ENCODE measurements at regions not wholly inside any gene's neighbourhood (a gene's known extent, or its start where the extent isn't known, plus 50 kb on each side); places are given as distances from the start of the nearest gene placed in this dataset.
"Not testable (repeated sequence)": the region's sequence is repeated elsewhere in the genome, so short reads cannot be mapped to it uniquely, and the experiment has no call there.

DNA sequence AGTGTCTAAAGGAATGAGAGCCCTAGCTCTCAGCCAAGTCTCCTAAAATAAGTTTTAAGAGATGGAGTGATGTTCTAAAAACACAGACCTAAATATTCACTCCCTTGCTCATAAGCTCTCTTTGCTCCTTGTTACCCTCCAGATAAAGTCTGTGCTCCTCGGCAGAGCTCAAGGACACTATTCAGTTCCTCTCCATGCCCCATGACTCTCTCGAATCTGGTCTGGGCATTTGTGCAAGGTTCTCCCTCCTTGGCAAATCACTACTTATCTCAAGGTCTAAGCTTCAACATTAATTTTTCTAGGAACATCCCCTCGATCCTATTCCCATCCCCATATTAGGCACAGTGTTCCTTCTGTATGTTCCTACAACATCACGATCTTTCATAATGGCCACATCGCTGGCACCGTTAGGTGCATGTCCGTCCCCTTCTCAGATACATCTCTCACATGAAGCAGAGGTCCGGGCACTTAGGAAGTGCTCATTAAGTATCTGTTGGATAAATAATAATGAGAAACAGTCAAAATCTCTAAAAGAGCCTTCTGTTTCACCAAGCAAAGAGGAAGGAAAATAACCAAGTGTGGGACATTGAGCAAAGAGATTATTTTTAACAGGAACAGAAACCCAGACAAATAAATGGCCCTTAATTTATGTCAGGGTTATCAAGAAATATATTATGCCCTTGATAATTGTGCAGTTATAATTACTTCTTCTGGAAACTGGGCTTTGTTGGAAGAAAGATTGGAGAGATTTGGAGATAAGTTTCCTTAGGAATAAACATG, 85.9 kb upstream of the HTR4 start:
- WGBS, 3 donors = 82 to 91% (median 86%) methylated on average over 8 of the region's 8 CpGs
- H3K27me3 ChIP-seq (ENCODE audit: insufficient read depth in 3 of 3, low read length in 2 of 3) = no peaks in the 10 kb centered on the region
- no peak for DNase-seq

DNA sequence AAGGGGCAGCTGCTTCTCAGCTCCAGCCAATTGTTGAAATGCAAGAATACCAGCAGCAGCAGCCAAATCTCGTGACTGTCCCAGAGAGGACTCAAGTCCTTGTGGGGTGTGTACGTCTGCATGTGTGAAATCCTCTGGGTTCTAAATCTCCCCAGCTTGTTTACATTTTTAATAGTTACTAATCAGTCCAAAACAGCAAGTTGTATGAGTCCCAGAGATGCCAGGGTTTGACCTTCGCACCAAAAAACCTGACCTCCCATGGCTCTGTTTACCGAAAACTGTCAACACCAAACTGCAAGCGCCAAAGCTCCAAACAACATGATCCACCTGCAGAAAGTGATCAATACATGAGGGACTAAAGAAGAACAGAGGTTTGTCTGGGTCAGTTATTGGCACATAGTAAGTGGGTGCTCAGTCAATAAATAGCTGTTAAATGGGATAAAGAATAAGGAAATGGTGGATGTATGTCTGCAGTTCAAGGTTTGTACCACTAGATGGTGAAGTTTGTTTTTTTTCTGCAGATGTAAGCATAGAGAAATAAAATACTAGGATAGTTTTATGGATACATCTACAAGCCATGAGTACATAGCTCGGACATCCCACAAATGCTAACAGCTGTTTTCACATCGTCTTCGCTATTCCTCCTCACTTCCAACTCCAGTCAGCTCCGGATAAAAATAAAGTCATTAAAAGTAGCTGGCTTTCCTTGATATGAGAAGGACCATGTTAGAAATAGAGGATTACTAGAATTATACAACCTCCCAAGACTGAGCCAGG, 85.3 kb upstream of the ADRB2 start:
- no peaks in the 10 kb centered on the region for H3K9me3 ChIP-seq
- no peak for DNase-seq
- intact Hi-C loops (cut with DNase I) = loop anchor here (2.0 to 5.0 kb wide), 3 partner anchors 81 to 294 kb away; no protein-coding TSS in a partner anchor
- TF ChIP-seq, protein P1, sequence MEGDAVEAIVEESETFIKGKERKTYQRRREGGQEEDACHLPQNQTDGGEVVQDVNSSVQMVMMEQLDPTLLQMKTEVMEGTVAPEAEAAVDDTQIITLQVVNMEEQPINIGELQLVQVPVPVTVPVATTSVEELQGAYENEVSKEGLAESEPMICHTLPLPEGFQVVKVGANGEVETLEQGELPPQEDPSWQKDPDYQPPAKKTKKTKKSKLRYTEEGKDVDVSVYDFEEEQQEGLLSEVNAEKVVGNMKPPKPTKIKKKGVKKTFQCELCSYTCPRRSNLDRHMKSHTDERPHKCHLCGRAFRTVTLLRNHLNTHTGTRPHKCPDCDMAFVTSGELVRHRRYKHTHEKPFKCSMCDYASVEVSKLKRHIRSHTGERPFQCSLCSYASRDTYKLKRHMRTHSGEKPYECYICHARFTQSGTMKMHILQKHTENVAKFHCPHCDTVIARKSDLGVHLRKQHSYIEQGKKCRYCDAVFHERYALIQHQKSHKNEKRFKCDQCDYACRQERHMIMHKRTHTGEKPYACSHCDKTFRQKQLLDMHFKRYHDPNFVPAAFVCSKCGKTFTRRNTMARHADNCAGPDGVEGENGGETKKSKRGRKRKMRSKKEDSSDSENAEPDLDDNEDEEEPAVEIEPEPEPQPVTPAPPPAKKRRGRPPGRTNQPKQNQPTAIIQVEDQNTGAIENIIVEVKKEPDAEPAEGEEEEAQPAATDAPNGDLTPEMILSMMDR (IDR thresholded peaks at IDR 0.05) = peak; percentile 82
- no peaks in the 10 kb centered on the region for H3K36me3 ChIP-seq (ENCODE audit: insufficient read depth in 1 of 2, low read depth in 1 of 2)
- peaks cover 8% of the 10 kb centered on the region for H3K4me1 ChIP-seq
- peak; percentile 90 to 95 (median 91) for ATAC-seq
- H3K4me3 ChIP-seq = peak overlapping the region; percentile 39
- no peaks in the 10 kb centered on the region for H3K27me3 ChIP-seq (ENCODE audit: insufficient read depth in 3 of 3, low read length in 2 of 3)
- peak overlapping the region; percentile 56 for H3K27ac ChIP-seq
- 28 to 31% (median 29%) methylated on average over 9 of the region's 9 CpGs for WGBS, 3 donors

More for the DNA sequence above, 85.9 kb upstream of the HTR4 start:
- intact Hi-C loops (cut with DNase I) = loop anchor here (2.0 to 5.0 kb wide), 3 partner anchors 82 to 295 kb away; no protein-coding TSS in a partner anchor
- TF ChIP-seq, protein P1 (IDR thresholded peaks at IDR 0.05) = no peak
- no peak for ATAC-seq
- H3K4me1 ChIP-seq = peaks cover 8% of the 10 kb centered on the region
- H3K9me3 ChIP-seq = no peaks in the 10 kb centered on the region
- H3K4me3 ChIP-seq = peak overlapping the region; percentile 39
- H3K36me3 ChIP-seq (ENCODE audit: insufficient read depth in 1 of 2, low read depth in 1 of 2) = no peaks in the 10 kb centered on the region
- H3K27ac ChIP-seq = peak overlapping the region; percentile 56

DNA sequence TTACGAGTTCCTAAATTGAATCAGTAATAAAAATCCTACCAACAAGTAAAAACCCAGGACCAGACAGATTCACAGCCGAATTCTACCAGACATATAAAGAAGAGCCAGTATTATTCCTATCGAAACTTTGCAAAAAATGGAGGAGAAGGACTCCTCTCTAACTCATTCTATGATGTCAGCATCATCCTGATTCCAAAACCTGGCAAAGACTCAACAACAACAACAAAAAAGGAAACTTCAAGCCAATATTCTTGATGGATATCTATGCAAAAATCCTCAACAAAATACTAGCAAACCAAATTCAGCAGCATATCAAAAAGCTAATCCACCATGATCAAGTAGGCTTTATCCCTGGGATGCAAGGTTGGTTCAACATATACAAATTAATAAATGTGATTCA, 84.6 kb upstream of the ADRB2 start:
- not testable (repeated sequence) for H3K4me1 ChIP-seq; H3K36me3 ChIP-seq (ENCODE audit: insufficient read depth in 1 of 2, low read depth in 1 of 2); H3K27me3 ChIP-seq (ENCODE audit: insufficient read depth in 3 of 3, low read length in 2 of 3); H3K4me3 ChIP-seq; DNase-seq; ATAC-seq; H3K9me3 ChIP-seq
- intact Hi-C loops (cut with DNase I) = loop anchor here (2.0 to 5.0 kb wide), 3 partner anchors 81 to 293 kb away; no protein-coding TSS in a partner anchor
- 46 to 63% (median 60%) methylated on average over 3 of the region's 3 CpGs for WGBS, 3 donors
- peak overlapping the region; percentile 56 for H3K27ac ChIP-seq

DNA sequence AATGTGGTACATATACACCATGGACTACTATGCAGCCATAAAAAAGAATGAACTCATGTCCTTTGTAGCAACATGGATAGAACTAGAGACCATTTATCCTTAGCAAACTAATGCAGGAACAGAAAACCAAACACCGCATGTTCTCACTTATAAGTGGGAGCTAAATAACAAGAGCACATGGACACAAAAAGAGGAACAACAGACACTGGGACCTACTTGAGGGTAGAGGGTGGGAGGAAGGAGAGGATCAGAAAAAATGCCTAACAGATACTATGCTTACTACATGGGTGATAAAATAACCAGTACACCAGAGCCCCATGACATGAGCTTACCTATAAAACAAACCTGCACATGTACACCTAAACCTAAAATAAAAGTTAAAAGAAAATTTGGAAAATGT, 82.0 kb upstream of the ADRB2 start:
- not testable (repeated sequence) for H3K27me3 ChIP-seq (ENCODE audit: insufficient read depth in 3 of 3, low read length in 2 of 3)

DNA sequence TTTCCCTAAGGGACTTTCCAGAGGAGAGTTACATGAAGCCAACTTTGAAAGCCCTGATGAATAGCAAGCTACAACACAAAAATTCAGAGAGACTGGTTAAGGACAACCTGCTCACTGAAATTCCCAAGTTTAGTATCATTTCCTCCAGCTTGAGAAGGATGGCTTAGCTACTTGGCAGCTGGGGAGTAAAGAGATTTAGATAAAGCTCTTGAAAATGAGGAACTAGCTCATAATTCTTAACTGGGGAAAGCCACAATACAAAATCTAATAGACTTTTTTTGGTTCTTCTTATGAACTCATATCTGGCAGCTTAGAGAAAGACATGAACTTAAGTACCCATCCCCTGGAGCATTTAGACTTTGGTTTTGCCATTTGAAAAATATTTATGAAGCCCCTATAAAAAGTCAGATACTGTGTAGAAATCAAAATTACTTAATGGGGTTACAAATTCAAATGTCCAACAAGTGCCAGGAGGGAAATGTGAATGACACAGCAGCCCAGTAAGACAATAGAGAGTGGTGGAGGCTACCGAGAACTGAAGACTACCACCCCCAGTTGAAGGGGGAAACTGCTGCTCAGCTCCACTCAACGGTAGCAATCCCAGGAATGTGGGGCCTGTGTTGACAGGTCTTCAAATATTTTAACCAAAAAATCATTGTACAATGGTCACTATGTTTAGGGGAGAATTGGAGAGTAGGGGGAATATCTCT, 79.4 kb upstream of the ADRB2 start:
- 35 to 41% (median 36%) methylated on average over 2 of the region's 2 CpGs for WGBS, 3 donors
- no peak for ATAC-seq

More for the DNA sequence above, 82.0 kb upstream of the ADRB2 start:
- H3K27ac ChIP-seq; DNase-seq; H3K36me3 ChIP-seq (ENCODE audit: insufficient read depth in 1 of 2, low read depth in 1 of 2); H3K4me3 ChIP-seq; H3K9me3 ChIP-seq; ATAC-seq; H3K4me1 ChIP-seq: not testable (repeated sequence)
- WGBS, 3 donors = 93 to 97% (median 93%) methylated on average over 1 of the region's 1 CpG
- intact Hi-C loops (cut with DNase I) = loop anchor here (5.0 kb wide), 2 partner anchors 78 to 213 kb away; no protein-coding TSS in a partner anchor

More for the DNA sequence above, 79.4 kb upstream of the ADRB2 start:
- H3K4me3 ChIP-seq = no peak overlapping the region
- no peaks in the 10 kb centered on the region for H3K36me3 ChIP-seq (ENCODE audit: insufficient read depth in 1 of 2, low read depth in 1 of 2)
- intact Hi-C loops (cut with DNase I) = no loop called here
- H3K9me3 ChIP-seq = no peaks in the 10 kb centered on the region
- DNase-seq = no peak
- H3K4me1 ChIP-seq = no peaks in the 10 kb centered on the region
- TF ChIP-seq, protein P1 (IDR thresholded peaks at IDR 0.05) = no peak
- no peaks in the 10 kb centered on the region for H3K27me3 ChIP-seq (ENCODE audit: insufficient read depth in 3 of 3, low read length in 2 of 3)
- H3K27ac ChIP-seq = no peak overlapping the region
